ENCODE measurements at regions not wholly inside any gene's neighbourhood (a gene's known extent, or its start where the extent isn't known, plus 50 kb on each side); places are given as distances from the start of the nearest gene placed in this dataset.
"Not testable (repeated sequence)": the region's sequence is repeated elsewhere in the genome, so short reads cannot be mapped to it uniquely, and the experiment has no call there.

- H3K27ac Mint-ChIP-seq, result no peak overlapping the region
- no peak overlapping the region for H3K4me3 Mint-ChIP-seq
- no peaks in the 10 kb centered on the region for H3K27me3 Mint-ChIP-seq
- H3K36me3 Mint-ChIP-seq, result peaks cover 6% of the 10 kb centered on the region
- H3K9me3 Mint-ChIP-seq, result peaks cover 0 to 13% (median 6%) of the 10 kb centered on the region in 3 donors
- peaks cover 0 to 3% (median 0%) of the 10 kb centered on the region in 3 donors for H3K4me1 Mint-ChIP-seq
Measured at GRCh38 chr18:56444201-56444600, 194.2 kb downstream of the TXNL1 start.

GRCh38 chr18:56443166-56443907 is 195.1 kb downstream of the TXNL1 start:
- Mint-ChIP-seq H3K4me3 (no peak overlapping the region), H3K9me3 (peaks cover 0 to 13% (median 6%) of the 10 kb centered on the region in 3 donors), H3K4me1 (peaks cover 0 to 3% (median 0%) of the 10 kb centered on the region in 3 donors), H3K27ac (no peak overlapping the region), H3K27me3 (no peaks in the 10 kb centered on the region), H3K36me3 (peaks cover 6% of the 10 kb centered on the region)

DNA sequence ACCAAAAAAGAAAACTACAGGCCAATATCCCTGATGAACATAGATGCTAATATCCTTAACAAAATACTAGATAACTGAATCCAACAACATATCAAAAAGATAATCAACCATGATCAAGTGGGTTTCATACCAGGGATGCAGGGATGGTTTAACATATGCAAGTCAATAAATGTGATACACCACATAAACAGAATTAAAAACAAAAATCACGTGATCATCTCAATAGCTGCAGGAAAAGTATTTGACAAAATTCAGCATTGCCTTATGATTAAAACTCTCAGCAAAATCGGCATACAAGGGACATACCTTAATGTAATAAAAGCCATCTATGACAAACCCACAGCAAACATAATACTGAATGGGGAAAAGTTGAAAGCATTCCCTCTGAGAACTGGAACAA is 199.9 kb downstream of the TXNL1 start:
- not testable (repeated sequence) for H3K27ac Mint-ChIP-seq, H3K27me3 Mint-ChIP-seq, H3K9me3 Mint-ChIP-seq, H3K4me1 Mint-ChIP-seq, H3K4me3 Mint-ChIP-seq, H3K36me3 Mint-ChIP-seq

GRCh38 chr18:56436651-56437050 is 201.7 kb downstream of the TXNL1 start:
- Mint-ChIP-seq H3K4me1 (no peaks in the 10 kb centered on the region), H3K27ac (no peak overlapping the region), H3K36me3 (peaks cover 3% of the 10 kb centered on the region), H3K27me3 (peaks cover 1% of the 10 kb centered on the region), H3K4me3 (no peak overlapping the region), H3K9me3 (peaks cover 0 to 7% (median 6%) of the 10 kb centered on the region in 3 donors)

DNA sequence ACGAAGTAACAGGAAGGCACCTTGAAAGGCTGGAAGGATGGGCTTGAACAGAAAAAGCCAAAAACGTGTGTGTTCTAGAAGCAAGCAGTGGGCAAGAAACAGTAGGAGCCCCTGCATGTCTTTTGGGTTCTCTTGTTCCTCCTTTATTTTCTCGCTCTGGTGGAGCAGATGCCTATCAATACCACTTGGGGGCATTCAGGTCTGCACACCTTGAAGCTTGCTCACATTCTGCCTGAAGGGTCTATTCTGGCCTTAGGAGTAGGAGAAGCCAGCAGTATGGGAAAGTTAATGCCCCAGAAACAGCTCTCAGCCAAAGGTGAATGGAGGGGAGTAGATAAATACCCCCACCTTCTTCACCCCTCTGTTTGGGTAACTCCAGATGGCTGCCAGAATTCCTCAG is 204.5 kb downstream of the TXNL1 start:
- Mint-ChIP-seq H3K36me3 (no peaks in the 10 kb centered on the region), H3K27me3 (peaks cover 1% of the 10 kb centered on the region), H3K4me1 (no peaks in the 10 kb centered on the region), H3K27ac (no peak overlapping the region), H3K4me3 (no peak overlapping the region), H3K9me3 (peaks cover 0 to 5% (median 1%) of the 10 kb centered on the region in 3 donors)

DNA sequence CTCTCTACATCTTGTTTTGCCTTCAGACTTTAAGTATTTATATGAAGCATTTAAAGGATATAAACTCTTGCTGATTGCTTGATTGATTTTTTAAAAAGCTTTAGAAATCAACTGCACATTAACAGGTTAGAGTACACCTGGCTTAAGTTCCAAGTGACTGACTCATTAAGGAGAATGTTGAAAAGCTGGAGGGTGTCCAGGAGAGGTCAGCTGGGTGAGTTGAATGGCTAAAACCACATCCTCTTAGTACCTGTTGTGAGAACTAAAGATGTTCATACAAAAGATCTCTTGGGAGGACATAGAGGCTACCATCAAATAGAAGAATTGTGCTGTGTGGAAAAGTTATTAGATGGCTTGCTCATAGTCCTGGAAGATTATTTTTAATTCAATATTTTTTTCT is 206.8 kb downstream of the TXNL1 start:
- H3K9me3 Mint-ChIP-seq, result peaks cover 5 to 10% (median 7%) of the 10 kb centered on the region in 3 donors
- H3K36me3 Mint-ChIP-seq, result peaks cover under 1% of the 10 kb centered on the region
- H3K27ac Mint-ChIP-seq, result no peak overlapping the region
- H3K4me3 Mint-ChIP-seq, result no peak overlapping the region
- H3K4me1 Mint-ChIP-seq, result no peaks in the 10 kb centered on the region
- H3K27me3 Mint-ChIP-seq, result peaks cover 1% of the 10 kb centered on the region

DNA sequence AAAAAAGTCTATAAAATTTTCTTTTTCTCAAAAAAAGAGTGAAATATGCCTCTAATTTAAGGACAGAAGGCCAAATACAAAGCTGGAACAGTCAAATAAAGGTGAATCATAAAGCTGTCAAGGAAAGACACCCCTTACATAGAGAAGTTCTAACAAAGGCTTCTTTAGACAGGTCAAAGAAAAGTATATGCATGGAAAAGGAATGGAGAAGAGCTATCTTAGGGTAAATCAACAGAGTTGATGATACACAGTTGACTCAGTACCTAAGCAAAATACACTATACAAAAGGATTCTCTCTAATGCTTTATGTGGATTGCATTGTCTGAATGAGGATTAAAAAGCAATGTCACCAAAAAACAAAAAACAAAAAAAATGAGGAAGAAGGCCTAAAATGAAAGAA is 214.8 kb downstream of the TXNL1 start:
- H3K4me3 Mint-ChIP-seq, result no peak overlapping the region
- H3K4me1 Mint-ChIP-seq, result no peaks in the 10 kb centered on the region
- peaks cover 4% of the 10 kb centered on the region for H3K36me3 Mint-ChIP-seq
- H3K9me3 Mint-ChIP-seq, result peaks cover 5 to 7% (median 6%) of the 10 kb centered on the region in 3 donors
- no peak overlapping the region for H3K27ac Mint-ChIP-seq
- H3K27me3 Mint-ChIP-seq, result peaks cover 4% of the 10 kb centered on the region

GRCh38 chr18:56421647-56422046 is 216.7 kb downstream of the TXNL1 start:
- H3K36me3 Mint-ChIP-seq, result peaks cover 4% of the 10 kb centered on the region
- no peak overlapping the region for H3K27ac Mint-ChIP-seq
- H3K9me3 Mint-ChIP-seq, result peaks cover 0 to 3% (median 0%) of the 10 kb centered on the region in 3 donors
- H3K27me3 Mint-ChIP-seq, result peaks cover 4% of the 10 kb centered on the region
- H3K4me1 Mint-ChIP-seq, result no peaks in the 10 kb centered on the region
- no peak overlapping the region for H3K4me3 Mint-ChIP-seq

- not testable (repeated sequence) for H3K36me3 Mint-ChIP-seq, H3K27ac Mint-ChIP-seq, H3K4me1 Mint-ChIP-seq, H3K27me3 Mint-ChIP-seq, H3K4me3 Mint-ChIP-seq
- peaks cover 0 to 10% (median 5%) of the 10 kb centered on the region in 3 donors for H3K9me3 Mint-ChIP-seq
Measured at GRCh38 chr18:56420868-56421267, 217.5 kb downstream of the TXNL1 start.

- no peaks in the 10 kb centered on the region for H3K4me1 Mint-ChIP-seq
- H3K27me3 Mint-ChIP-seq, result no peaks in the 10 kb centered on the region
- H3K36me3 Mint-ChIP-seq, result no peaks in the 10 kb centered on the region
- peaks cover 4 to 22% (median 16%) of the 10 kb centered on the region in 3 donors for H3K9me3 Mint-ChIP-seq
- no peak overlapping the region for H3K4me3 Mint-ChIP-seq
- H3K27ac Mint-ChIP-seq, result no peak overlapping the region
Measured at GRCh38 chr18:56414357-56414756, 224.0 kb downstream of the TXNL1 start.

- Mint-ChIP-seq H3K27me3 (no peaks in the 10 kb centered on the region), H3K27ac (no peak overlapping the region), H3K4me1 (no peaks in the 10 kb centered on the region), H3K4me3 (no peak overlapping the region), H3K9me3 (peaks cover 4 to 22% (median 16%) of the 10 kb centered on the region in 3 donors), H3K36me3 (no peaks in the 10 kb centered on the region)
Measured at GRCh38 chr18:56413862-56414261, 224.5 kb downstream of the TXNL1 start.

DNA sequence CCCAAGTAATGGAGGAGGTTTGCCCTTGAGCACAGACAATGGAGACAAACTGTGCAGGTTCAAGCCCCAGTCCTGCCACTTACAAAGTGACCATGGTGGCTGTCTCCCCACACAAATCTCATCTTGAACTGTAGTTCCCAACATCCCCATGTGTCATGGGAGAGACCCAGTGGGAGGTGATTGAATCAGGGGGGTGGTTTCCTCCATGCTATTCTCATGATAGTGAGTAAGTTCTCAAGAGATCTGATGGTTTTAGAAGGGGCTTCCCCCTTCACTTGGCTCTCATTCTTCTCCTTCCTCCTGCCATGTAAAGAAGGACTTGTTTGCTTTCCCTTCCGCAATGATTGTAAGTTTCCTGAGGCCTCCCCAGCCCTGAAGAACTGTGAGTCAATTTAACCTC is 225.4 kb downstream of the TXNL1 start:
- Mint-ChIP-seq H3K27me3 (no peaks in the 10 kb centered on the region), H3K36me3 (no peaks in the 10 kb centered on the region), H3K27ac (no peak overlapping the region), H3K4me1 (no peaks in the 10 kb centered on the region), H3K4me3 (no peak overlapping the region), H3K9me3 (peaks cover 4 to 22% (median 16%) of the 10 kb centered on the region in 3 donors)

- no peaks in the 10 kb centered on the region for H3K36me3 Mint-ChIP-seq
- H3K27me3 Mint-ChIP-seq, result peaks cover 8% of the 10 kb centered on the region
- H3K4me3 Mint-ChIP-seq, result no peak overlapping the region
- H3K27ac Mint-ChIP-seq, result no peak overlapping the region
- no peaks in the 10 kb centered on the region for H3K4me1 Mint-ChIP-seq
- peaks cover 2 to 14% (median 4%) of the 10 kb centered on the region in 3 donors for H3K9me3 Mint-ChIP-seq
Measured at GRCh38 chr18:56409736-56410135, 228.7 kb downstream of the TXNL1 start.

- Mint-ChIP-seq H3K36me3 (no peaks in the 10 kb centered on the region), H3K9me3 (peaks cover under 1 to 6% (median 2%) of the 10 kb centered on the region in 3 donors), H3K27me3 (peaks cover 8% of the 10 kb centered on the region), H3K4me1 (no peaks in the 10 kb centered on the region), H3K4me3 (no peak overlapping the region), H3K27ac (no peak overlapping the region)
Measured at GRCh38 chr18:56407646-56408180, 230.7 kb downstream of the TXNL1 start.

DNA sequence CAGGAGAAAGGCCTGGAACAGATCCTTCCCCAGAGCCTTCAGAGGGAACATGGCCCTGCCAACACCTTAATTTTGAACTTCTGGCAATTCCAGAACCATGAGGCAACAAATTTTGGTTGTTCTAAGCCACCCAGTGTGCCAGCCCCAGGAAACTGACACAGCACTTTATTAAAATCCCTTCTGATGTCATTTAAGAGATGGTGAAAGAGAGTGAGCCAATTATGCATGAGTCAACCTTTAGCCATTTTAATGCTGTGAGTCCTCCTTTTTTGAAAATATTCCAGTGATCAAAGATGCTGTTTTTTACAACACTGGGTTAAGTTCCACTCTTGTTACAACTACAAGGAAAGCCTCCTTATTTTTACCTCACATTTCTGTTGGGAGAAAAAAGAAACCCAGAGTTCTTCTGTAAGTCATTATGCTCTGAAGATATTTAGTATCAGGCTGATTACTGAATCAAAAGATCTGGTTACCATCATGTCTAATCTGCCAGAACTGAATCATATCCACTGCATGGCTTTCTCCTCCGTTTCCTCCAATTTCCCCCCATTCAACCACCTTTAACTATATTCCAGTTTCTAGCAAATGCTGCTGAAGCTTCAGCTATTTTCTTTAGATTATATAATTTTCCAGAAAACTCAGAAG is 235.4 kb downstream of the TXNL1 start:
- no peaks in the 10 kb centered on the region for H3K4me1 Mint-ChIP-seq
- peaks cover 0 to 4% (median 0%) of the 10 kb centered on the region in 3 donors for H3K9me3 Mint-ChIP-seq
- peaks cover 8% of the 10 kb centered on the region for H3K27me3 Mint-ChIP-seq
- no peak overlapping the region for H3K4me3 Mint-ChIP-seq
- no peaks in the 10 kb centered on the region for H3K36me3 Mint-ChIP-seq
- H3K27ac Mint-ChIP-seq, result no peak overlapping the region

Measured in IgD-negative memory B cell (primary cell).